ENCODE measurements at regions not wholly inside any gene's neighbourhood (a gene's known extent, or its start where the extent isn't known, plus 50 kb on each side); places are given as distances from the start of the nearest gene placed in this dataset.

DNA sequence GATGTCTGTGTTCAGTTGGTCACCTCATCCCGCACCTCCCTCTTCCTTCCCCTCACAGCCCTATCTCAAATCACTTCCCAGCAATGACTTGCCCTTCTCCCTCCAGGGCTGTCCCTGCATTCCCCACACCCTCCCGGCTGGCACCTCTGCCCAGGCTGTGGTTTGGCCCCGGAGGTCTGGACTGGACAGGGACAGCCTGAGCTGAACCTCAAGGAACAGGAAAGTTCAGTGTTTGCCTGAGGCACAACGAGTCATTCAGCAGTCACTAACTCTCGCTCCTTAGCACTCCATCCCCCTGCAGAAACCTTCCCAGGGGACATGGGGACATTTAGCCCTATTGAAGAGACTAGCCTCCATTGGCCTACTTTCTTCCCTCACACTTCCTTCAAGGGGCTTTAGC lies 58.3 kb upstream of the MAP3K1 start:
- TF ChIP-seq, protein P1, sequence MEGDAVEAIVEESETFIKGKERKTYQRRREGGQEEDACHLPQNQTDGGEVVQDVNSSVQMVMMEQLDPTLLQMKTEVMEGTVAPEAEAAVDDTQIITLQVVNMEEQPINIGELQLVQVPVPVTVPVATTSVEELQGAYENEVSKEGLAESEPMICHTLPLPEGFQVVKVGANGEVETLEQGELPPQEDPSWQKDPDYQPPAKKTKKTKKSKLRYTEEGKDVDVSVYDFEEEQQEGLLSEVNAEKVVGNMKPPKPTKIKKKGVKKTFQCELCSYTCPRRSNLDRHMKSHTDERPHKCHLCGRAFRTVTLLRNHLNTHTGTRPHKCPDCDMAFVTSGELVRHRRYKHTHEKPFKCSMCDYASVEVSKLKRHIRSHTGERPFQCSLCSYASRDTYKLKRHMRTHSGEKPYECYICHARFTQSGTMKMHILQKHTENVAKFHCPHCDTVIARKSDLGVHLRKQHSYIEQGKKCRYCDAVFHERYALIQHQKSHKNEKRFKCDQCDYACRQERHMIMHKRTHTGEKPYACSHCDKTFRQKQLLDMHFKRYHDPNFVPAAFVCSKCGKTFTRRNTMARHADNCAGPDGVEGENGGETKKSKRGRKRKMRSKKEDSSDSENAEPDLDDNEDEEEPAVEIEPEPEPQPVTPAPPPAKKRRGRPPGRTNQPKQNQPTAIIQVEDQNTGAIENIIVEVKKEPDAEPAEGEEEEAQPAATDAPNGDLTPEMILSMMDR (IDR thresholded peaks at IDR 0.05), result no peak
- no peak for TF ChIP-seq RAD21 (IDR thresholded peaks at IDR 0.05; ENCODE audit: low read length)
- TF ChIP-seq POLR2AphosphoS5 (IDR thresholded peaks at IDR 0.05; ENCODE audit: low read depth, low read length), result no peak
- no peak for TF ChIP-seq TCF12 (IDR thresholded peaks at IDR 0.05)
- TF ChIP-seq, protein P2, sequence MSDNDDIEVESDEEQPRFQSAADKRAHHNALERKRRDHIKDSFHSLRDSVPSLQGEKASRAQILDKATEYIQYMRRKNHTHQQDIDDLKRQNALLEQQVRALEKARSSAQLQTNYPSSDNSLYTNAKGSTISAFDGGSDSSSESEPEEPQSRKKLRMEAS (IDR thresholded peaks at IDR 0.05; ENCODE audit: low read depth), result no peak
- no peak for TF ChIP-seq SIN3A (IDR thresholded peaks at IDR 0.05; ENCODE audit: borderline replicate concordance, low read depth, low read length)
- TF ChIP-seq YY1 (IDR thresholded peaks at IDR 0.05; ENCODE audit: low read depth), result no peak
- TF ChIP-seq GATA2 (CRISPR knock-in tag; IDR thresholded peaks at IDR 0.05), result no peak
- TF ChIP-seq EP300 (IDR thresholded peaks at IDR 0.05; ENCODE audit: borderline replicate concordance in 1 of 2, low read depth in 1 of 2, low read length in 1 of 2), result no peak
